GM18909 (cell line): ENCODE measurements at regions not wholly inside any gene's neighbourhood (a gene's known extent, or its start where the extent isn't known, plus 50 kb on each side); places are given as distances from the start of the nearest gene placed in this dataset.

Experiments used
- ATAC-seq: cut with Tn5 transposase; IDR thresholded peaks from one replicate; pipeline ENCODE4 v1.9.1; 2021; ENCODE audit warnings: mild to moderate bottlenecking; ENCODE audit not compliant: unreplicated experiment, poor library complexity

DNA sequence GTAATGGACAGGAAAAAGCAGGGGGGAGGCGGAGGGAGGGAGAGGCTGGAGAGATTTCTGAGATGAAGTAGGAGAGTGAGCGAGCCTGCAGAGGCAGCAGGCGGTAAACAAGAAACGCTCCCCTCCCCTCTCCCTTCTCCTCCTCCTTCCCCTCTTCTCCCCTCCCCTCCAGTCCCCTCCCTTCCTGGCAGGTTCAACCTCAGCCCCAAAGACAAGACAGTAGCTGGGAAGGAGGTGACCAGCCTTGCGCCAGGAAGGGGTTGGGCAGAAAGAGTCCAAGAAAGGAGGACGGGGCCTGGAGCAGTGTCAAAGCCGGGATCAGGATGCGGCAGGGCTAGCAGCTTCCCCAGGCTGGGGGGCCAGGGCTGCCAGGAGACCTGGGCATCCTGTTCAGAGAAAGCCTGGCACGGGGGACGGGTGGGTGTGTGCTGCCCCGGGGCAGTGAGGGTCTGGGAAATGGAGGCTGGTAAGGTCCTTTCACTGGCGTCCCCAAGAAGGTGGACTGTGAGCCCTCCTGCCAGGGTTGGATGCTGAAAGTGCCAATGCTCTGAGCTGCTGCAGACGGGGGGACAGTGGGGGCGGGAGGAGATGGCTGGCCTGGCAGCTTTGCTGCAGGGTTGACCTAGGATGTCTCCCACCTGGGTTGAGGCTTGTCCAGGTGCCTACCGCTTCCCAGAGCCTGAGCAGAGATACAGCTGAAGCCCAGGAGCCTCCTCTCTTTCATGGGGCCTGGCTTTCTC lies 261.6 kb upstream of the TNRC6C start:
- no peak for ATAC-seq

DNA sequence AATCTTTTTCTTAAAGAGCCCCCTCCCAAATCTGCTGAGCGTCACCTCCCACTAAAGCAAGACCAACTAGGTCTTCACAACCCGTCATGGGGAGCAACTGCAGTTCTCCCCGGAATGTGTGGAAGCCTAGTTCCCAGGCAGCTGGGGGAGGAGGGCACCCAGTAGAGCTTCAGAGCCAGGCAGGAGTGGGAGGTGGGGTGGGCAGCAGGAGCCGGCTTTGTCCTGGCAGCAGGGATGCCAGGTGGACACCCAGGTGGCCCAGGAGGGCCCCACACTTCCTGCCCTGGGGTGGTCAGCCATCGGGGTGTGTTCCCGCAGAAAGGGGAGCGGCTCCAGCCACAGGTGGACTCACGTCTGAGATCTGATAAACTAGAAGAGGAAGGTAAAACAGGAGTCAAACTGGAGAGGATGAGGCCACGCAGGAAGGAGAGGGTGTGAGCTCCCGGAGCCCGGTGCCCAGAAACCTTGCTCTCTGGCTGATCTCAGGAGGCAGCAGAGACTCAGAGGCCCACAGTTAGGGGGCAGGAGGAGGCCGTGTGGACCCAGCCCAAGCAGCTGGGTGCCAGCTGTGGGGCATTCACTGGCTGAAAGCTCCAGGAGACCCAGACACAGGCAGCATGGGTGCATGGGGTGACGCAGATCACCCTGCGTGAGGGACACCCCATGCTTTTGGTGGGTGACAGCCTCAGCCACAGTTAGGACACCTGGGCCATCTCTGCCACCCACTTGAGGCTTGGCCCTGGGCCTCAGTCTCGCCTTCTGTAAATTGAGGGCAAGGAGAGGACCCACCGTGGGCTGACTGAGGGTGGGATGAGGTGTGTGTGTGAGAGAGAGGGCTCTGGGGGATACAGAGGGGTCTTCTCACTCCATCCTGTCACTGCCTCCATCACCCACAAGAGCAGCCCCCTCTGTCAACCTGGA lies 260.8 kb upstream of the TNRC6C start:
- ATAC-seq: no peak

DNA sequence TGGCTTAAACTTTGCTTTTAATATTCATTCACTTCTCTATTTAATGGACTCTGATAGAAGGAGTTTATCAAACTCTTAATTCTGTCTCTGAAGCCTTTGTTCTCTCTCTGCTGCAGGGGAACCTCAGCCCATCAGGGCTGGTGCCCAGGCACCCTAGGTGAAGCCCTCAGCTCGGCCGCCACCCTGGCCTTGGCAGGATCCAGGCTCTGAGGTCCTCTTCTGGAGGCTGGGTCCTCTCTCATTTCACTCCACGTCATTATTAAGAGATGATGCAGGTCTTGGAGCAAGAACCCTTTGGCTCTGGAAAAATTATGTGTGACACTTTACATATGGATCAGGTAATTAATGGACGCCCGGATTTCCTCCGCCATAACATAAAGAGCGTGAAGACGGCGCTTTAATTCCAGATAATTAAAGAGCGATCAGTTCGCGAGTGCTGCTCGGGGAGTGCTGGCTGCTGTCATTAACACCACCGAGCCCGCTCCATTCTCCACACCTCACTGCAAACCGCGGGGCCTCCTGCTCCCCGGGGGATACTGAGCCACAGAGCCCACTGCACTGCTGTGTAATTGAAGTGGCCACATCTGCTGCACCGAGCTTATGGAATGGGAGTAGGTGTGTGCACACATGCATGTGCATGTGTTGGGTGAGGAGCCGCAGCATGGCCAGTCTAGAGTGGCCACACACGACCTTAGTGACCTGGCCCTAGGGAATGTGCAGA lies 259.4 kb upstream of the TNRC6C start:
- no peak for ATAC-seq

DNA sequence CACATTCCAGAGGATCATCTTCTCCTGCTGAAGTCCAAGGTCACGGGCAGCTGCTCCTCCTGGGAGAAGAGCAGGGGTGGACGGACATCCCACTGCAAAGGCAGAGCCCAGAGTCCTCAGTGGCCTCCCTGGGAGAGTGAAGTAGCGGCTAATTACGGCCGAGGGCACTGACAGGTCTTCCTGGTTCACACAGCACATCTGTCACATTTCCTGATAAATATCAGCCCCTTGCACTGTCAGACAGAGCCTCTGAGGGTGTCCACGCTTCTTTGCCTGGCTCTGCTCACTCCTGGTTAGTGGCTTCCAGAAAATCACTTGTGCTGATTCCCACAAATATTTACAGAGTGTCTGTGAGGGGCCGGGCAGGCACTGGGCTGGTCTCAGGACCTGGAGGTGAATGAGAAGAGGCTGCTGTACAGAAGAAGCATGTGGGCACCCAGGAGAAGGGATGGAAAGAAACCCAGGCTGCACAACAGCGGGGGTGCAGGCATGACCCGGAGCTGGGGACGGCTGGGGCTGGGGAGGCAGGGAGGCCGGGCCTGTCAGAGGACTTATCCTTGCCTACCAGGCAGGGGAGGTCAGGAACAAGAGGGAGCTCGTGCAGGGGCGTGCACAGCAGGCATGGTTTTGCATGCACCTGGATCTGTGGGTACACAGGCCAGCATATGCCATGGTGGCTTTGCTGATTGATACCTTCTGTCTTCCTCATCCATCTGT lies 258.2 kb upstream of the TNRC6C start:
- no peak for ATAC-seq

DNA sequence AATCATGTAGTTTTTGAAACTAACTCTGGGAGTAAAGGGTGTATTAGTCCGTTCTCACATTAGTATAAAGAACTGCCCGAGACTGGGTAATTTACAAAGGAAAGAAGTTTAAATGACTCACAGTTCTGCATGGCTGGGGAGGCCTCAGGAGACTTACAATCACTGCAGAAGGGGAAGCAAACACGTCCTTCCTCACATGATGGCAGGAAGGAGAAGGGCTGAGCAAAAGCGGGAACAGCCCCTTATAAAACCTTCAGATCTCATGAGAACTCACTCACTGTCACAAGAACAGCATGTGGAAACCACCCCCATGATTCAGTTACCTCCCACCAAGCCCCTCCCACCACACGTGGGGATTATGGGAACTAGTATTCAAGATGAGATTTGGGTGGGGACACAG lies 256.5 kb upstream of the TNRC6C start:
- no peak for ATAC-seq

DNA sequence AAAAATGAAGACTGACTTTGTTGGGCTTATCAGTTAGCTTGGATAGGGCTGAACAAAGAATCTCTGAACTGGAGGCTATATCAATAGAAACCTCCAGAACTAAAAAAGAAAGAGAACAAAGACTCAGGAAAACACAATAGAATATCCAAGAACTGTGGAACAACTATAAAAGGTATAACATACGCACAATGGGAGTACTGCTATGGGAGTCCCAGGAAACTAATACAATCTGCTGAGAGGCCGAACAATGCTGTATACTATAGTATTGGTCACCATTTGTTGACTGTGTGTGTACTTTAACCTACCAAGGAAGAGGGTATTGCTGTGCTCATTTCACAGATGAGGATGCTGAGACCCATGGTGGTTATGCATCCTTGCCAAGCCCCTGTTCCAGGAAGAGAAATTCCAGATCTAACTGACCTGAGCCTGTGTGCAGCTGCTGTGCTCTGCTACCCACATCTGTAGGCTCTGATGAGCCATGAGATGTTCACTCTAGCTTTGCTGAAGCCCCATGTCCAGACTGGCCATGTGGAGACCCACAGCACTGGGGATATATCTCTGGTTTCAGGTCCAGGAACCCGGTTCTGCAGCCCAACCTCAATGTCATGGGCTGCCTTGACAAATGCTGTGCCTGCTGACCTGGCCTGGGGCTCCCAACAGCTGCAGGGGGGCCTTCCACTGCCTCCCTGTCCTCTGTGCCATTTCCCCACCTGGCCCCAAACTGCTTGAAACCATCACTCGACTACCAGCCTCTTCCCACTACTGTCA lies 254.3 kb upstream of the TNRC6C start:
- no peak for ATAC-seq

DNA sequence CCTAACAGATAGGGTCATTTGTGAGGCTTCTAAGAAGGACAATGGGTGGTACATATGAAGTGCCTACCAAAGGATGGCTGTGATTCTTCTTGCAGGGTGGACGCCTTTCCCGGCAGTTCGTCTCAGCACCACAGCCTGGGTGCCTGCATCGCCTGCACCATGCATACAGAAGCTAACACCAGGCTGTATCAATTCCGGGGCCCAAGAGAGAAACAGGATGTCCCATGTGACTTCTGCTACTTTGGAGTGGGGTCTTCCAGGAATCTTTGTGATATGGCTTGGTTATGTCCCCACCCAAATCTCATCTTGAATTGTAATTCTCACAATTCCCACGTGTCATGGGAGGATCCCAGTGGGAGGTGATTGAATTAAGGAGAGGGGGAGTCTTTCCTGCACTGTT lies 251.6 kb upstream of the TNRC6C start:
- no peak for ATAC-seq

DNA sequence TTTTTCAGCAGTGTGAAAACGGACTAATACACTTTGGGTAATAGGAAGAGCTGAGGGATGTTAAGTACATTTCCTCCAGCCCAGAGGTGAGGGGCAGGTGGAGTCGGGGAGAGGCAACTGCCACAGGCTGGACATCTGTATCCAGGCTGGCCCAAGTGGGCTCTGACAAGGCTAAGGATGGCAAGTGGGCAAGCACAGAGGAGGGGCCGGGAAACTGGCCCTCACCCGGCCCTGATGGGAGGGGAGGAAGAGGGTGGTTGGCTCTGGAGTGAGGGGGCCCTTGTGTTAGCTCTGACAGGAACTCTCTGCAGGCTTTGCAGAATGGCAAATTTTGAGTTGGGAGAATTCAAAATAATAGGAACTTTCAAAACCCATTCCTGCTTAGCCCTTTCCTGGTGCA lies 251.0 kb upstream of the TNRC6C start:
- no peak for ATAC-seq

DNA sequence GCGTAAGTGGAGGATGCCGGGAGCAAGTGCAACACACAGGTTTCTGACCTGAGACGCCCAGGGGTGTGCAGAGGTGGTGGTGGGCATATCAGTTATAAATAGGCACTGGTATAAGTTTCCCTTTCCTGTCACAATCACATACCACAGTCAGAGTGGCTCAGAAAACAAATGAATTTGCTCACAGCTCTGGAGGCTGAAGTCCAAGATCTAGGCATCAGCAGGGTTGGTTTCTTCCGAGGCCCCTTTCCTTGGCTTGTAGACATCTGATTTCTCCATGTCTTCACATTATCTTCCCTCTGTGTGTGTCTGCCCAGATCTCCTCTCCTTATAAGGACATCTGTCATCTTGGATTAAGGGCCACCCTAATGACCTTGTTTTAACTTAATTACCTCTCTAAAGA lies 250.5 kb upstream of the TNRC6C start:
- ATAC-seq: no peak

DNA sequence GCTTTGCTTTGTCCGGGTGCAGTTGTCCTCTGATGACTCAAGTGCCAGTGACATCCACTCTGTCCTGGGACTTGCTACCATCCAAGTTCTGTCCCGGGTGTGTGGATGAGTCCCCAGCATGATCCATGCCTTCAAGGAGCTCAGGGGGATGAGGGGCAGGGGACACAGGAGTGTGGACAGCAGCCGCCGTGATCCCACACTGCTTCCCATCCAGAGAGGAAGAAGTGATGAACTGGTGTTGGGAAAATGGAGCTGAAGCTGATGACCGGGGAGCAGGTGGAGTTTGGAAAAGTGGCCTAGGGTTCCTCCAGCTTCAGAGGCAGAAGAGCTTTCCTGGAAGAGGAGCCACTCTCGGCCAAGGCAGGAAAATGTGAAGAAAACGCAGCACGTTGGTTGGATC lies 249.6 kb upstream of the TNRC6C start:
- ATAC-seq: no peak

DNA sequence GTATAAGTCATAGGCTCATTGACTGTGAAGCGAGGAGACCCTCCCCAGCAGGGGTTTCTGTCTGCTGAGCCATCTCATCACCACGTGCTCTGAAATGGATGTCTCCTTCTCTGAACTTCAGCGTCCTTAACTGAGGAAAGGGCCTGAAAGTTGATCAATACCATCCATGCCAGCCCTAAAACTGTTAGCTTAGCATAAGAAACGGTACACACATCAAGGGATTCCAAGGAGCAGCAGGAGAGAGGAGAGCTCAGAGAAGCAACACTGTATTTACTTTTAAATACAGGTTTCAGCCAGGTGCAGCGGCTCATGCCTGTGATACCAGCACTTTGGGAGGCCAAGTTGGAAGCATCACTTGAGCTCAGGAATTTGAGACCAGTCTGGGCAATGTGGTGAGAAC lies 248.9 kb upstream of the TNRC6C start:
- ATAC-seq: no peak

DNA sequence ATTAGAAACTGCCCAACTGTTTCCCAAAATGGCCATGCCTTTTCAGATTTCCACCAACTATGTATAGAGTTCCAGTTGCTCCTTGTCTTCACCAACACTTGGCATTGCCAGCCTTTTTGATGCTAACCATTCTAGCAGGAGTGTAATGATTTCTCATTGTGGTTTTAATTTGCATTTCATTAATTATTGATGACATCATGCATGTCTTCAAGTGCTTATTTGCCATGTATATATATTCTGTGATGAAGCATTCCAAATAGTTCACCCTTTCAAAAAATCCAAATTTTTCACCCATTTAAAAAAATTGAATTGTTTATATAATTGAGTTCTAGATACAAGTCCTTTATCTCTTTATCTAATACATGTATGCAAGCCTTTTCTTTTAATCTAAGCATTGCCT lies 245.9 kb upstream of the TNRC6C start:
- no peak for ATAC-seq

DNA sequence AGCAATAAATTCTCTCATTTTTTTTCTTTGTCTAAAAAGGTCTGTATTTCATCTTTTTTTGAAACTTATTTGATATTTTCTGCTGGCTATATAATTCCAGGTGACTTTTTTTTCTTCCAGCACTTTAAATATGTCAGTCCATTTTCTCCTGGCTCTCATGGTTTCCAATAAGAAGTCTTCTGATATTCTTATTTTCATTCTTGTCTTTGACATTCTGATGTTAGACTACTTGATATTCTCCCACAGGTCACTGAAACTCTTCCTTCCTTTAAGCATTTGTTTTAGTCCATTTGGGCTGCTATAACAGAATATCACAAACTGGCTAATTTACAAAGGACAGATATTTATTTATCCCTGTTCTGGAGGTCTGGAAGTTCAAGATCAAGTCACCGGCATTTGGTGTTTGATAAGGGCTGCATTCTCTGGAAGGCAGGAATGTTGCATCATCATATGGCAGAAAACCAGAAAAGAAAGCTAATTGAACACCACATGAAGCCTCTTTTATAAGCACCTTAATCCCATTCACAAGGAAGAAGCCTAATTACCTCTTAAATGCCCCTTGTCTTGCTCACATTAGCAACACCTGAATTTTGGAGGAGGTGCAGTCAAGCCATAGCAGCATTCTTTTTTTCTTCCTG lies 242.1 kb upstream of the TNRC6C start:
- no peak for ATAC-seq

DNA sequence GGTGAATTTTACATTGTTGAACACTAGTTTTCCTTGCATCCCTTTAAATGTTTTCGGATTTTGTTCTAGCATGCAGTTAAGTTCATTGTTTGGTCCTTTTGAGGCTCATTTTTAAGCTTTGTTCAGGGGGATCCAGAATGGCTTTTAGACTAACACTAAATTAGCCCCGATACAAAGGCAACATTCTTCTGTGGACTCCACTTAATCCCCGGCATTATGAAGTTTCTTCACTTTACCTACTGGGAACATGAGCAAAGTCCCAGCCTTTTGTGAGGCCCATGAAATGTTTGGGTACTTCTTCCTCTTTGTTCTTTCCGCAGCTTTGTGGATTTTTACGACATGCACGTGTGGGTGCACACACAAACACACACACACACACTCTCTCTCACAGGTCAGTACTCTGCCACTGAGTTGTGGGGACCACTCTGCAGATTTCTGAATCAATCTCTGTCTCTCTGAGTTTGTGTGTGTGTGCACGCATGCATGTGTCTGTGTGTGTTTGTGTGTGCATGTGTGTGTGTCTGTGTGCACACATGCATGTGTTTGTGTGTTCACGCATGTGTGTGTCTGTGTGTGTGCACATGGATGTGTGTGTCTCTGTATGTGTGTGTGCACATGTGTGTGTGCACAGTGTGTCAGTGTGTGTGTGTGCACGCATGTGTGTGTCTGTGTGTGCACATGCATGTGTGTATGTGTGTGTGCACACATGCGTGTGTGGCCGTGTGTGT lies 240.4 kb upstream of the TNRC6C start:
- ATAC-seq: no peak

DNA sequence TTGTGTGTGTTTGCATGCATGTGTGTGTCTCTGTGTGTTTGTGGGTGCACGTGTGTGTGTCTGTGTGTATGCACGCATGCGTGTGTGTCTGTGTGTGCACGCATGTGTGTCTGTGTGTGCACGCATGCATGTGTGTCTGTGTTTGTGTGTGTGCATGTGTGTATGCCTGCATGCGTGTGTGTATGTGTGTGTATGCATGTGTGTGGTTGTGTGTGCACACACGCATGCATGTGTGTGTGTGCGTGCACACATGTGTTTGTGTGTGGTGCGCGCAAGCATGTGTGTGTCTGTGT lies 239.9 kb upstream of the TNRC6C start:
- no peak for ATAC-seq

DNA sequence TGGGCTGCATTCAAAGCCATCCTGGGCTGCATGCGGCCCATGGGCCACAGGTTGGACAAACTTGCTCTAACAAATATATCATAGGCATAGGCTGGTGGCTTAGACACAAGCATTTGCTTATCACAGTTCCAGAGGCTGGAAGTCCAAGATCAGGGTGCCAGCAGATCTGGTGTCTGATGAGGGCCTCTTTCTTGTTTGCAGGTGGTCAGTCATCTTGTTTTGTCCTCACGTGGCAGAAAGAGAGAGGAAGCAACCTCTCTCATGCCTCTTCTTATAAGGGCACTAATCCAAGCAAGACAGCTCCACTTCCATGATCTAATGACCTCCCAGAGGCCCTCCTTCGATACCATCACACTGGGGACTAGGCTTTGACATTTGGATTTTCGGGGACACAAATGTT lies 238.7 kb upstream of the TNRC6C start:
- no peak for ATAC-seq

DNA sequence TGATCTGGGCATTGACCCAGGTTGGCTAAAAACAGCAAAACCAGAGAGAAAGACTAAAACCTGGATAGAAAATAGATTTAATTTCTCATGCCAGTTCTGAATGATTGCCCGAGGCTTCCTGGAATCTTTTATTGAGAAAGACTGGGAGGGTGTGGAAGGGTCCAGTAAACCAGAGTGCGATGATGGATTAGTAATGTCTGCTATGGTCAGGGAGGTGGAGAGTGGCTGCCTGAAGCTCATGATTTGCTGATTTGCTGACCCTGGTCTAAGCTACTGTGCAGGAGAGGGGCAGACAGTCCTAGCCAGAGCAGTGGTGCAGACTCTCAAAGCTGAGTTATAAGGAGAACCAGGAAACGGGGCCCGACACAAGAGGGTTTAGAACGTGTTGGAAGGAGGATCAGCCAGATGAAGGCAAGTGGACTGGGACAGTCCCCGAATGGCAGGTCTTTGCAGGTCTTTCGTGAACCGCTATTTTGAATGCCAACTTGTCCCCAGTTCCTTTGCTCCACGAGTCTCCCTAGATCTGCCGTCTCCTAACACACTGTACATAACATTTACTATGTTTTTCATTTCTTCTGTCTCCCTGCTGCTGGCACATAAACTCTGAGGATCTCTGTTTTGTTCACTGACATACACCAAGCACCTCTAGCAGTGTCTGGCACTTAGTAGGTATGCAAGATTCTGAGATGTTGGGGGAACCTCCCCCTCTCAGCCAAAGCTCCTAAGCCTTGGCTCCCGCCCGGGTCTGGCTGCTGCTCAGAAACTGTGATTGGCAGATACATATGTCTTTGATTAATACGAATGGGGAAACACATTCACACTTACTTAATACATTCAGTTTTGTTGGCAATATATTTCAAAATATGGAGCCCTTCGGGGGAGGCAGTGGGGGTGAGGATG lies 237.3 kb upstream of the TNRC6C start:
- no peak for ATAC-seq

DNA sequence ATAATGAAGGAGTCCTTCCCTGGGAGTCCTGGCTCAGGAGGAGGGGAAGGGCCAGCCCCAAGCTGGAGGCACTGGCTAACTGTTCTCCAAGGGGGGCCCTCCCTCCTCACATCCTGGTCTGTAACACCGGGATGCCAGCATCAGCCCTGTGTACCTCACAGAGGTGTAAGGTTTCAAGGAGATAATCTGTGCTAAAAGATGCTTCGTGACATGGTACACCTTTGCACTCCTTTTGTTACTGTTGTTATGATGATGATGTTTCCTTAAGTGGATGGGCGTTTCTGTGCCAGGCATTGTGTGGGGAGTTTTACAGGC lies 236.7 kb upstream of the TNRC6C start:
- ATAC-seq: no peak
